GM10266 (cell line): ENCODE measurements at regions not wholly inside any gene's neighbourhood (a gene's known extent, or its start where the extent isn't known, plus 50 kb on each side); places are given as distances from the start of the nearest gene placed in this dataset.

Experiments
- DNase-seq: peaks from one replicate; pipeline ENCODE4 v3.0.0; 2012; ENCODE audit errors: extremely low spot score
- TF ChIP-seq, protein P1 (sequence below): IDR thresholded peaks from 2 replicates; pipeline ENCODE4 v1.5.1; 2012; ENCODE audit warnings: mild to moderate bottlenecking, low read depth; ENCODE audit not compliant: control insufficient read depth, insufficient read depth; ENCODE audit errors: missing control alignments

GRCh38 chr4:104210420-104210819 lies 284.3 kb downstream of the CXXC4 start:
- no peak for DNase-seq

DNA sequence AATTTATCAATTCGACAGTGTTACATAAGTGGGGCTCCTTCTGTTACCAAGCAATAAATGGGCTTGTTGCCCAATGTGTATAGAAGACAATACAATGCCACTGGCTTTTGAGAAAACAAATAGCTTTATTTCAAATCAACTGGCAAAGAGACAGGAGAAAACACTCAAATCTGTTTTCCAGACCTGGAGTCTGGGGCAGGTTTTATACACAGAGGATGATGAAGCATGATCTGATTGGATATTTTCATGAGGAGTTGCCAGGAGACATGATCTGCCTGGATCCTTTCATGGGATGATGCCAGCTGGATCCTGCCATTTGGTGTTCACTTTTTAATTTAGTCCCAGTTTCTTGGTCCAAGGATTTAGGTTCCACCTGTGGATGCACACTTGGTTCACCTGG lies 287.9 kb downstream of the CXXC4 start:
- no peak for DNase-seq
- TF ChIP-seq, protein P1, sequence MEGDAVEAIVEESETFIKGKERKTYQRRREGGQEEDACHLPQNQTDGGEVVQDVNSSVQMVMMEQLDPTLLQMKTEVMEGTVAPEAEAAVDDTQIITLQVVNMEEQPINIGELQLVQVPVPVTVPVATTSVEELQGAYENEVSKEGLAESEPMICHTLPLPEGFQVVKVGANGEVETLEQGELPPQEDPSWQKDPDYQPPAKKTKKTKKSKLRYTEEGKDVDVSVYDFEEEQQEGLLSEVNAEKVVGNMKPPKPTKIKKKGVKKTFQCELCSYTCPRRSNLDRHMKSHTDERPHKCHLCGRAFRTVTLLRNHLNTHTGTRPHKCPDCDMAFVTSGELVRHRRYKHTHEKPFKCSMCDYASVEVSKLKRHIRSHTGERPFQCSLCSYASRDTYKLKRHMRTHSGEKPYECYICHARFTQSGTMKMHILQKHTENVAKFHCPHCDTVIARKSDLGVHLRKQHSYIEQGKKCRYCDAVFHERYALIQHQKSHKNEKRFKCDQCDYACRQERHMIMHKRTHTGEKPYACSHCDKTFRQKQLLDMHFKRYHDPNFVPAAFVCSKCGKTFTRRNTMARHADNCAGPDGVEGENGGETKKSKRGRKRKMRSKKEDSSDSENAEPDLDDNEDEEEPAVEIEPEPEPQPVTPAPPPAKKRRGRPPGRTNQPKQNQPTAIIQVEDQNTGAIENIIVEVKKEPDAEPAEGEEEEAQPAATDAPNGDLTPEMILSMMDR, result no peak

More at GRCh38 chr4:104210420-104210819, 284.3 kb downstream of the CXXC4 start:
- TF ChIP-seq, protein P1, result no peak

- DNase-seq, result no peak
- TF ChIP-seq, protein P1, result no peak
Observed at GRCh38 chr4:104205116-104205515, 289.6 kb downstream of the CXXC4 start.

- TF ChIP-seq, protein P1, result no peak
- DNase-seq, result no peak
Observed at GRCh38 chr4:104188301-104188700, 306.4 kb downstream of the CXXC4 start.

GRCh38 chr4:104169437-104169836 lies 325.3 kb downstream of the CXXC4 start:
- TF ChIP-seq, protein P1, result no peak
- DNase-seq, result no peak

GRCh38 chr4:104166749-104167148 lies 327.9 kb downstream of the CXXC4 start:
- no peak for DNase-seq
- TF ChIP-seq, protein P1, result no peak

GRCh38 chr4:104163820-104164219 lies 330.9 kb downstream of the CXXC4 start:
- DNase-seq, result no peak
- TF ChIP-seq, protein P1, result no peak
